Stimulated activated CD4-positive, alpha-beta T cell treated with anti-CD3 and anti-CD28 coated beads, Interleukin-2, amount 100 ng/mL, for 24 hours (primary cell): ENCODE measurements at regions not wholly inside any gene's neighbourhood (a gene's known extent, or its start where the extent isn't known, plus 50 kb on each side); places are given as distances from the start of the nearest gene placed in this dataset.

Source experiments
- DNase-seq, 2 donors: peaks; one replicate each; pipeline ENCODE4 v3.0.0-alpha.2; 2020

GRCh38 chr3:35537265-35537664 lies 102.1 kb upstream of the ARPP21 start:
- DNase-seq: no peak

GRCh38 chr3:35544976-35545375 lies 94.3 kb upstream of the ARPP21 start:
- no peak for DNase-seq

- DNase-seq: no peak
Observed at GRCh38 chr3:35549690-35550089, 89.6 kb upstream of the ARPP21 start.

GRCh38 chr3:35562141-35562540 lies 77.2 kb upstream of the ARPP21 start:
- no peak for DNase-seq

GRCh38 chr3:35565048-35565447 lies 74.3 kb upstream of the ARPP21 start:
- DNase-seq: no peak
